ENCODE measurements at regions not wholly inside any gene's neighbourhood (a gene's known extent, or its start where the extent isn't known, plus 50 kb on each side); places are given as distances from the start of the nearest gene placed in this dataset.

DNA sequence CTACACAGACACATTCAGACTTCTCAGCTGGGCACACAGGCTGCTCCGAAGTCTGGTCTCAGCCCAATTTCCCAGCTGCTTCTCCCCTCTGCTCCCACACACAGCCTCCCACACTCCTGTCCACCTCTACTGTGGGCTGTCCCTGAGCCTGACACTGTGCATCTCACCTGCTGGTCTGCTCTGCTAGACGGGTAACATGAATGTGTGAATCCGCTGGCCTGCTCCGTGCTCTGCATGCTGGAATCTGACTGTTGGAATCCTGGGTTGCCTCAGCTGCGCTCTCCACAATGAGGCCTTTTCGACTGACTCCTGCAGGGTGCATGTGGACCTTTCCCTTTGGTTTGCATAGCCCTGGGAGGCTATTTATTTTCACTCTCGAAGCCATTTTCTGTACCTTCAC lies 489.5 kb upstream of the B3GAT1 start:
- TF ChIP-seq POLR2A (IDR thresholded peaks at IDR 0.05; ENCODE audit: low read depth): no peak
- TF ChIP-seq, protein P1, sequence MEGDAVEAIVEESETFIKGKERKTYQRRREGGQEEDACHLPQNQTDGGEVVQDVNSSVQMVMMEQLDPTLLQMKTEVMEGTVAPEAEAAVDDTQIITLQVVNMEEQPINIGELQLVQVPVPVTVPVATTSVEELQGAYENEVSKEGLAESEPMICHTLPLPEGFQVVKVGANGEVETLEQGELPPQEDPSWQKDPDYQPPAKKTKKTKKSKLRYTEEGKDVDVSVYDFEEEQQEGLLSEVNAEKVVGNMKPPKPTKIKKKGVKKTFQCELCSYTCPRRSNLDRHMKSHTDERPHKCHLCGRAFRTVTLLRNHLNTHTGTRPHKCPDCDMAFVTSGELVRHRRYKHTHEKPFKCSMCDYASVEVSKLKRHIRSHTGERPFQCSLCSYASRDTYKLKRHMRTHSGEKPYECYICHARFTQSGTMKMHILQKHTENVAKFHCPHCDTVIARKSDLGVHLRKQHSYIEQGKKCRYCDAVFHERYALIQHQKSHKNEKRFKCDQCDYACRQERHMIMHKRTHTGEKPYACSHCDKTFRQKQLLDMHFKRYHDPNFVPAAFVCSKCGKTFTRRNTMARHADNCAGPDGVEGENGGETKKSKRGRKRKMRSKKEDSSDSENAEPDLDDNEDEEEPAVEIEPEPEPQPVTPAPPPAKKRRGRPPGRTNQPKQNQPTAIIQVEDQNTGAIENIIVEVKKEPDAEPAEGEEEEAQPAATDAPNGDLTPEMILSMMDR (IDR thresholded peaks at IDR 0.05): no peak

All from esophagus muscularis mucosa (tissue), 3 donors.